SU-DHL-6 (cell line): ENCODE measurements at regions not wholly inside any gene's neighbourhood (a gene's known extent, or its start where the extent isn't known, plus 50 kb on each side); places are given as distances from the start of the nearest gene placed in this dataset.

Source experiments
- H2AFZ ChIP-seq: fragments of 200-600 bp; sonication (generic); 2 replicates; pipeline ENCODE4 v1.6.1; 2014; ENCODE audit warnings: low read depth, mild to moderate bottlenecking, moderate library complexity, mixed read lengths, antibody characterized with exemption, low read length; ENCODE audit not compliant: severe bottlenecking
- H3F3A ChIP-seq: fragments of 200-600 bp; shearing (Covaris generic); 2 replicates; pipeline ENCODE4 v1.6.0; 2016; ENCODE audit warnings: antibody characterized with exemption, mild to moderate bottlenecking; ENCODE audit not compliant: insufficient read depth
- H3K27ac ChIP-seq: fragments of 200-600 bp; sonication (generic); 2 replicates; pipeline ENCODE4 v1.5.1; 2016; ENCODE audit warnings: low read depth, mild to moderate bottlenecking, low read length, moderate library complexity, mixed read lengths
- H3K27me3 ChIP-seq: fragments of 200-600 bp; sonication (generic), shearing (Covaris generic); 2 replicates; pipeline ENCODE4 v1.6.0; 2014; ENCODE audit warnings: mild to moderate bottlenecking, low read length
- H3K36me3 ChIP-seq: fragments of 200-600 bp; sonication (generic); 2 replicates; pipeline ENCODE4 v1.6.1; 2014; ENCODE audit warnings: mild to moderate bottlenecking, low read length, mixed read lengths
- H3K4me2 ChIP-seq: fragments of 300-600, 200-600 bp; shearing (Covaris generic), sonication (generic); 2 replicates; pipeline ENCODE4 v1.6.0; 2014; ENCODE audit warnings: low read length, low read depth, mild to moderate bottlenecking; ENCODE audit not compliant: poor library complexity, severe bottlenecking
- H3K4me3 ChIP-seq: fragments of 200-600 bp; sonication (generic); 2 replicates; pipeline ENCODE4 v1.5.1; 2014; ENCODE audit warnings: antibody characterized with exemption, low read length, mild to moderate bottlenecking, mixed read lengths; ENCODE audit not compliant: insufficient read depth, poor library complexity, severe bottlenecking
- H3K79me2 ChIP-seq: fragments of 200-600 bp; sonication (generic); 2 replicates; pipeline ENCODE4 v1.6.1; 2014; ENCODE audit warnings: mild to moderate bottlenecking, low read length, moderate library complexity; ENCODE audit not compliant: insufficient read depth
- H3K9ac ChIP-seq: fragments of 200-600 bp; sonication (generic); 2 replicates; pipeline ENCODE4 v1.7.0; 2014; ENCODE audit warnings: mild to moderate bottlenecking, low read length
- H3K9me2 ChIP-seq: fragments of 200-600 bp; sonication (generic); replicated peaks from 2 replicates; pipeline ENCODE4 v1.6.1; 2014; ENCODE audit warnings: low read length; ENCODE audit not compliant: insufficient read depth
- H3K9me3 ChIP-seq: fragments of 200-600 bp; sonication (generic); 2 replicates; pipeline ENCODE4 v1.6.1; 2014; ENCODE audit warnings: low read length, mixed read lengths; ENCODE audit not compliant: insufficient read depth
- H4K20me1 ChIP-seq: fragments of 200-600 bp; sonication (generic); 2 replicates; pipeline ENCODE4 v1.6.1; 2014; ENCODE audit warnings: low read depth, mild to moderate bottlenecking, antibody characterized with exemption, low read length, moderate library complexity, mixed read lengths
- EZH2phosphoT487 ChIP-seq: fragments of 200-600 bp; sonication (generic), shearing (Covaris generic); conservative IDR thresholded peaks from 2 replicates; pipeline ENCODE4 v1.6.1; 2018; ENCODE audit warnings: mild to moderate bottlenecking, antibody characterized with exemption, low read length, moderate library complexity, mixed read lengths
- TF ChIP-seq, protein P1 (sequence below): fragments of 200-600 bp; sonication (generic); IDR thresholded peaks from one replicate; pipeline ENCODE4 v1.5.1; 2017; ENCODE audit warnings: antibody characterized with exemption, mild to moderate bottlenecking, low read length, moderate library complexity; ENCODE audit not compliant: insufficient read depth, poor library complexity, severe bottlenecking

DNA sequence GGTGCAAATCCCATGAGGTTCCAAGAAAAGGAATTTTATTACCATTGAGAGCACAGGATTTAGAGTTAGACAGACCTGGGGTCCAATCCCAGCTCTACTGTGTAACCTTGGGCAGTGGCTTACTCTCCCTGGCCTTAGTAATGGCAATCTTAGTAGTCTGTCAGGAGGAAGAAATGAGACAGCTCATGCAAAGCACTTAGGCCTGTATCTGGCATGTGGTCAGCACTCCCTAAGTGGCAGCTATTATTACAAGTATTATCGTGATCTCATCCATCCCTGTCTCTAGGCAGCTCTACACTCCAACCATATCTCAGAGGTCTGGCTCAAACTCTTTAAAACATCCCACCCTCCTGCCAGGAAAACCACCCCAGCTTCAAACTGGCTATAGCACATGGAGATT, 129.6 kb upstream of the NALF2 start:
- TF ChIP-seq EZH2phosphoT487: no peak
- TF ChIP-seq, protein P1, sequence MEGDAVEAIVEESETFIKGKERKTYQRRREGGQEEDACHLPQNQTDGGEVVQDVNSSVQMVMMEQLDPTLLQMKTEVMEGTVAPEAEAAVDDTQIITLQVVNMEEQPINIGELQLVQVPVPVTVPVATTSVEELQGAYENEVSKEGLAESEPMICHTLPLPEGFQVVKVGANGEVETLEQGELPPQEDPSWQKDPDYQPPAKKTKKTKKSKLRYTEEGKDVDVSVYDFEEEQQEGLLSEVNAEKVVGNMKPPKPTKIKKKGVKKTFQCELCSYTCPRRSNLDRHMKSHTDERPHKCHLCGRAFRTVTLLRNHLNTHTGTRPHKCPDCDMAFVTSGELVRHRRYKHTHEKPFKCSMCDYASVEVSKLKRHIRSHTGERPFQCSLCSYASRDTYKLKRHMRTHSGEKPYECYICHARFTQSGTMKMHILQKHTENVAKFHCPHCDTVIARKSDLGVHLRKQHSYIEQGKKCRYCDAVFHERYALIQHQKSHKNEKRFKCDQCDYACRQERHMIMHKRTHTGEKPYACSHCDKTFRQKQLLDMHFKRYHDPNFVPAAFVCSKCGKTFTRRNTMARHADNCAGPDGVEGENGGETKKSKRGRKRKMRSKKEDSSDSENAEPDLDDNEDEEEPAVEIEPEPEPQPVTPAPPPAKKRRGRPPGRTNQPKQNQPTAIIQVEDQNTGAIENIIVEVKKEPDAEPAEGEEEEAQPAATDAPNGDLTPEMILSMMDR: no peak
- H3K9ac ChIP-seq: no peak overlapping the region
- no peak overlapping the region for H2AFZ ChIP-seq
- no peaks in the 10 kb centered on the region for H3K36me3 ChIP-seq
- H3K4me3 ChIP-seq: no peak overlapping the region
- no peaks in the 10 kb centered on the region for H3F3A ChIP-seq
- H4K20me1 ChIP-seq: no peaks in the 10 kb centered on the region
- no peaks in the 10 kb centered on the region for H3K9me2 ChIP-seq
- H3K79me2 ChIP-seq: no peaks in the 10 kb centered on the region
- H3K27ac ChIP-seq: no peak overlapping the region
- no peaks in the 10 kb centered on the region for H3K9me3 ChIP-seq
- H3K27me3 ChIP-seq: no peaks in the 10 kb centered on the region
- H3K4me2 ChIP-seq: no peak overlapping the region

DNA sequence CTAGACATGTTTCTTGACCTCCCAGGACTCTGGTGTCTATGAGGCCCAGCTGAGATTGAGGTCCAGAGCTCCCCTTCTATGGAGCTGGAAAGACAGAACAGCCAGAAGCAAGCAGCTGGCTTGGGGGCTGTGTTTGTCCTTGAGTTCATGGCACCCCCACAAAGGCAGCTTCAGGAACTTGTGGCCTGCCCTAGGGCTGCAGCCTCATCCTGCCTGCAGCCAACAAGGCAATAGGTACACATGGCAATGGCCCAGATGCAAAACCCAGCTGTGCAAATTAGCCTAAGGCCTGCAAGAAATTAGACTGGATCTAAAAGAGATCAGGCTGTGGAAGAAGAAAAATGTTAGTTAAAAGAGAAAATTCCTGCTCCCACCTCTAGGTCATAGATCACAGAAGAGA, 131.7 kb upstream of the NALF2 start:
- no peaks in the 10 kb centered on the region for H3F3A ChIP-seq
- H3K9ac ChIP-seq: no peak overlapping the region
- H3K36me3 ChIP-seq: no peaks in the 10 kb centered on the region
- no peaks in the 10 kb centered on the region for H3K27me3 ChIP-seq
- H3K4me3 ChIP-seq: no peak overlapping the region
- H3K9me3 ChIP-seq: no peaks in the 10 kb centered on the region
- H2AFZ ChIP-seq: no peak overlapping the region
- H3K27ac ChIP-seq: no peak overlapping the region
- TF ChIP-seq, protein P1: no peak
- no peak for TF ChIP-seq EZH2phosphoT487
- H3K4me2 ChIP-seq: no peak overlapping the region
- H3K9me2 ChIP-seq: no peaks in the 10 kb centered on the region
- H3K79me2 ChIP-seq: no peaks in the 10 kb centered on the region
- no peaks in the 10 kb centered on the region for H4K20me1 ChIP-seq

DNA sequence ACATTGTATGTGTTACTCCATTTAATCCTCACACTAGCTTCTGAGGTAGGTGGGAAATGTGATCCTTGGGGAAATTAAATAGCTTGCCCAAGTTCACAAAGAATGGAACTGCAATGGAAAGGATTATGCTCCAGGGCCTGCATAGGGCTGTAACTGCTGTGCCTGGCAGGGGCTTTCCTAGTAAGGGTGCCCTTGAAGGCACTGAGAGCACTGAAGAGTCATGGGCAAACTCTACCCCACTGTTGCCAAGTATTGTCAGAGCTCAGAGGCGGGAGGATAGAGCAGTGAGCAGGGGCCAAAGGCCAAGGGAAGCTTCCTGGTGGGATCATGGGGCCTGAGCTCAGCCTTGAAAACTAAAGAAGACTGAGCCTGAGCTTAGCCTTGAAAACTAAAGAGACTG, 133.0 kb upstream of the NALF2 start:
- no peaks in the 10 kb centered on the region for H3K9me2 ChIP-seq
- no peak overlapping the region for H3K27ac ChIP-seq
- no peaks in the 10 kb centered on the region for H3K27me3 ChIP-seq
- no peaks in the 10 kb centered on the region for H4K20me1 ChIP-seq
- no peaks in the 10 kb centered on the region for H3K9me3 ChIP-seq
- H3K36me3 ChIP-seq: no peaks in the 10 kb centered on the region
- no peak overlapping the region for H2AFZ ChIP-seq
- H3K4me2 ChIP-seq: no peak overlapping the region
- no peak overlapping the region for H3K9ac ChIP-seq
- TF ChIP-seq, protein P1: no peak
- no peak for TF ChIP-seq EZH2phosphoT487
- H3F3A ChIP-seq: no peaks in the 10 kb centered on the region
- no peak overlapping the region for H3K4me3 ChIP-seq
- no peaks in the 10 kb centered on the region for H3K79me2 ChIP-seq

DNA sequence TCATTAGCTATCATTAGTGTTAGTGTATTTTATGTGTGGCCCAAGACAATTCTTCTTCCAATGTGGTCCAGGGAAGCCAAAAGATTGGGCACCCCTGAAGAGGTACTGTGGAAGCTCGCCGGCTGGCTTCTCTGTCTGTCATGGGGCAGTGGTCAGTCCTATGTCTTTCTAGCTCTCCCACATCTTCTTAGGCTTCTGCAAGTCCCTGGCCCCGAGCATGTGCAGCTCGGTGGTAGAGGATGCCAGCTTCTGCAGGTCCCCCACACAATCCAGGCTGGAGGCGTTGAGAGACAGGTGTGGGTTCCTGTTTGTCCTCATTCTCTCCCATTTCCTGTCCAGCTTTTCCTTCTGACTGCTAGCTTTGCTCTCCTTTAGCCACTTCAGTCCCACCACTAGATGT, 134.1 kb upstream of the NALF2 start:
- no peak overlapping the region for H3K27ac ChIP-seq
- H3K9me2 ChIP-seq: no peaks in the 10 kb centered on the region
- no peaks in the 10 kb centered on the region for H4K20me1 ChIP-seq
- H3K4me3 ChIP-seq: no peak overlapping the region
- TF ChIP-seq, protein P1: no peak
- no peak for TF ChIP-seq EZH2phosphoT487
- no peak overlapping the region for H3K4me2 ChIP-seq
- H3K9me3 ChIP-seq: no peaks in the 10 kb centered on the region
- no peaks in the 10 kb centered on the region for H3K27me3 ChIP-seq
- H2AFZ ChIP-seq: no peak overlapping the region
- H3F3A ChIP-seq: no peaks in the 10 kb centered on the region
- no peaks in the 10 kb centered on the region for H3K36me3 ChIP-seq
- no peak overlapping the region for H3K9ac ChIP-seq
- H3K79me2 ChIP-seq: no peaks in the 10 kb centered on the region
